Mesothelial cell of epicardium (in vitro differentiated cells): ENCODE measurements at regions not wholly inside any gene's neighbourhood (a gene's known extent, or its start where the extent isn't known, plus 50 kb on each side); places are given as distances from the start of the nearest gene placed in this dataset.

Experiments
- DNase-seq, 2 experiments: peaks; one replicate each; pipeline ENCODE4 v3.0.0; 2021; ENCODE audit warnings: low spot score in 2 of 2; ENCODE audit not compliant: unreplicated experiment in 2 of 2
- H3K27ac Mint-ChIP-seq: 2 replicates; pipeline ENCODE4 v1.8.0; 2021; ENCODE audit warnings: mixed read lengths
- H3K27me3 Mint-ChIP-seq: 2 replicates; pipeline ENCODE4 v1.8.0; 2021; ENCODE audit warnings: low read depth, mixed read lengths
- H3K36me3 Mint-ChIP-seq: 2 replicates; pipeline ENCODE4 v1.8.0; 2021; ENCODE audit warnings: mixed read lengths
- H3K4me1 Mint-ChIP-seq: 2 replicates; pipeline ENCODE4 v1.8.0; 2021; ENCODE audit warnings: mixed read lengths
- H3K4me3 Mint-ChIP-seq: 2 replicates; pipeline ENCODE4 v1.8.0; 2021; ENCODE audit warnings: mild to moderate bottlenecking, moderate library complexity, mixed read lengths
- H3K9me3 Mint-ChIP-seq: 2 replicates; pipeline ENCODE4 v1.8.0; 2021; ENCODE audit warnings: mixed read lengths
- TF ChIP-seq, protein P1 (sequence below): fragments of 200-600 bp; sonication (generic); IDR thresholded peaks from one replicate; pipeline ENCODE4 v1.5.0; 2021; ENCODE audit warnings: antibody characterized with exemption; ENCODE audit not compliant: unreplicated experiment

DNA sequence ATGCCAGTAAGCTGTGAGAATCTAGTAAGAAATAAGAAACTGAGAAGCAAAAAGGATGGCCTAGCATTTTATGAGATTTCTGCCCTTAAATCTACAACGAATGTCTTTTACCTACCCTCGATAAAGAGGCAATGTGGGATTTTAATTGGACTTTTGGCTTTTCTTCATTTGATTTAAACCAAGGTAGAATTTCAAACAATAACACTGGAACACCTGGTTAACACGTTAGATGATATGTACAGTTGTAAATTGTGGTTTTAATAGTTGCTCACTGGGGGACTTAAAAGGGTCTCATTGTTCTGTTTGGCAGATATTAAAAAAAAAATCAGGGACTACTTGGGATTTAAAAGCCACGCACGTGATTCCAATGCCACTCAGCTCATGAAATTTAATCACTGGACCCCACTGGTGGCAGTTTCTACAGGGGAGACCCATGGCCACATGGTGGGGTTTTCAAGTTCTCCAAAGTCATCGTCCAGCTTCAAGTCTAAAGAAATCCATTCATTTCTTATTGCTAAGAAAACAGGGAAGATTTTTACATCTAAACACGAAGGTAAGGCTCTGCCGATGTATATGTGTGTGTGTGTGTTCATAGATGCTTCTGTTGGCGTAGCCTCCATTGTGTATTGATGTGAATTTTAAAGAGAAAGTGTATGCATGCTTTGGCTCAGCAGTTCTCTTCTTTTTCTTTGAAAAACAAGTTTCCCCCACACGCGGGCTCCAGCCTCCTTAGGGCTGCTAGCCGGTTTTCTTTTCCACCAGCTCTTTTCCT, 588.6 kb upstream of the MKI67 start:
- H3K27ac Mint-ChIP-seq, result no peak overlapping the region
- DNase-seq, result no peak
- no peaks in the 10 kb centered on the region for H3K9me3 Mint-ChIP-seq
- peaks cover 4% of the 10 kb centered on the region for H3K4me1 Mint-ChIP-seq
- no peak overlapping the region for H3K4me3 Mint-ChIP-seq
- TF ChIP-seq, protein P1, sequence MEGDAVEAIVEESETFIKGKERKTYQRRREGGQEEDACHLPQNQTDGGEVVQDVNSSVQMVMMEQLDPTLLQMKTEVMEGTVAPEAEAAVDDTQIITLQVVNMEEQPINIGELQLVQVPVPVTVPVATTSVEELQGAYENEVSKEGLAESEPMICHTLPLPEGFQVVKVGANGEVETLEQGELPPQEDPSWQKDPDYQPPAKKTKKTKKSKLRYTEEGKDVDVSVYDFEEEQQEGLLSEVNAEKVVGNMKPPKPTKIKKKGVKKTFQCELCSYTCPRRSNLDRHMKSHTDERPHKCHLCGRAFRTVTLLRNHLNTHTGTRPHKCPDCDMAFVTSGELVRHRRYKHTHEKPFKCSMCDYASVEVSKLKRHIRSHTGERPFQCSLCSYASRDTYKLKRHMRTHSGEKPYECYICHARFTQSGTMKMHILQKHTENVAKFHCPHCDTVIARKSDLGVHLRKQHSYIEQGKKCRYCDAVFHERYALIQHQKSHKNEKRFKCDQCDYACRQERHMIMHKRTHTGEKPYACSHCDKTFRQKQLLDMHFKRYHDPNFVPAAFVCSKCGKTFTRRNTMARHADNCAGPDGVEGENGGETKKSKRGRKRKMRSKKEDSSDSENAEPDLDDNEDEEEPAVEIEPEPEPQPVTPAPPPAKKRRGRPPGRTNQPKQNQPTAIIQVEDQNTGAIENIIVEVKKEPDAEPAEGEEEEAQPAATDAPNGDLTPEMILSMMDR, result no peak
- H3K36me3 Mint-ChIP-seq, result no peaks in the 10 kb centered on the region
- no peaks in the 10 kb centered on the region for H3K27me3 Mint-ChIP-seq

DNA sequence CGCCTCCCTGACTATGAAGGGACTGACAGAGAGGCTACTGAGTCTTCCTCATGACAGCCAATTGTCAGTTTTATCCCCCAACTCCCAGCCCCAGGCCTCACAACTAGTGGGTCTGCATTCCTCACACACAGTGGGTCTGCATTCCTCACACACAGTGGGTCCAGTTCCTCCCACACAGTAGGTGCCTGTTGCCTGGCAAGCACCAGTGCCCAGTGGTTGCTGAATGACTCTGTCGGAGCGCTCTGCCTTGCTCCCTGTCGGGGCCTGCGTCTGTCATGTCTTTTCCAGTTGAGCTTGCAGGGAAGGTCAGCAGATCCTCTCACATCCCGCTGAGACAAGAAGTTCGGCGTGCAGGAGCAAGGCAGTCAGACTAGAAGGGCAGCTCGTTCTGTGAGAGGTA, 590.0 kb upstream of the MKI67 start:
- Mint-ChIP-seq H3K9me3 (no peaks in the 10 kb centered on the region), H3K4me3 (no peak overlapping the region), H3K4me1 (peaks cover 4% of the 10 kb centered on the region), H3K36me3 (no peaks in the 10 kb centered on the region), H3K27ac (no peak overlapping the region), H3K27me3 (no peaks in the 10 kb centered on the region)
- DNase-seq, result no peak
- TF ChIP-seq, protein P1, result no peak

DNA sequence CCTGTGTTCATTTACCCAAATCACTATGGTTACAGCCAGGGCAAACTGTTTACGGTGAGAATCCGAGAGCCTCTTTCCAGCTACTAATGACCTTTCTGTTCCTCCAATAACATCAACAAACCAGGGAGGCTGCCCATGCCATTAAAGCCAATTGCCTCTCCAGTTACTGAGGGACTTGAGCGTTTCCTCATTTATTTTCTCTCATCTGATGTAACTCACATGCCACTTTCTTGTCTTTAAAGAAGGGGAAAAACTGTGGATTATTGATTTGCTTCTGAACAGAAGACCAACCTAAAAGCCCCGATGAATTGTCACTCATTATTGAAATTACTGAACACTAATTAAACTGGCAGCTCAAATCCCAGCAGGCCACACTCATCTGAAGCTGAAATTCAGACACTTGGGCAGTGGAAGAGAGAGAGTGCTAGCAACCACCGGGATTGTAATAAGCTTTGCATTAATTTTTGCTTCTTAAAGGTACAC, 595.8 kb upstream of the MKI67 start:
- TF ChIP-seq, protein P1, result no peak
- H3K4me3 Mint-ChIP-seq, result no peak overlapping the region
- H3K27ac Mint-ChIP-seq, result no peak overlapping the region
- peaks cover 9% of the 10 kb centered on the region for H3K27me3 Mint-ChIP-seq
- H3K4me1 Mint-ChIP-seq, result no peaks in the 10 kb centered on the region
- no peaks in the 10 kb centered on the region for H3K36me3 Mint-ChIP-seq
- no peaks in the 10 kb centered on the region for H3K9me3 Mint-ChIP-seq
- DNase-seq, result no peak

- Mint-ChIP-seq H3K27me3 (peaks cover 15% of the 10 kb centered on the region), H3K9me3 (no peaks in the 10 kb centered on the region), H3K4me1 (no peaks in the 10 kb centered on the region), H3K36me3 (no peaks in the 10 kb centered on the region), H3K4me3 (no peak overlapping the region), H3K27ac (no peak overlapping the region)
- no peak for DNase-seq
- TF ChIP-seq, protein P1, result no peak
These were observed 596.7 kb upstream of the MKI67 start for GRCh38 chr10:128722947-128723346.

GRCh38 chr10:128723631-128724205, 597.5 kb upstream of the MKI67 start:
- TF ChIP-seq, protein P1, result no peak
- no peaks in the 10 kb centered on the region for H3K9me3 Mint-ChIP-seq
- no peaks in the 10 kb centered on the region for H3K36me3 Mint-ChIP-seq
- no peak for DNase-seq
- H3K4me3 Mint-ChIP-seq, result no peak overlapping the region
- H3K27ac Mint-ChIP-seq, result no peak overlapping the region
- H3K27me3 Mint-ChIP-seq, result peaks cover 16% of the 10 kb centered on the region
- H3K4me1 Mint-ChIP-seq, result no peaks in the 10 kb centered on the region
